ENCODE measurements at regions not wholly inside any gene's neighbourhood (a gene's known extent, or its start where the extent isn't known, plus 50 kb on each side); places are given as distances from the start of the nearest gene placed in this dataset.

DNA sequence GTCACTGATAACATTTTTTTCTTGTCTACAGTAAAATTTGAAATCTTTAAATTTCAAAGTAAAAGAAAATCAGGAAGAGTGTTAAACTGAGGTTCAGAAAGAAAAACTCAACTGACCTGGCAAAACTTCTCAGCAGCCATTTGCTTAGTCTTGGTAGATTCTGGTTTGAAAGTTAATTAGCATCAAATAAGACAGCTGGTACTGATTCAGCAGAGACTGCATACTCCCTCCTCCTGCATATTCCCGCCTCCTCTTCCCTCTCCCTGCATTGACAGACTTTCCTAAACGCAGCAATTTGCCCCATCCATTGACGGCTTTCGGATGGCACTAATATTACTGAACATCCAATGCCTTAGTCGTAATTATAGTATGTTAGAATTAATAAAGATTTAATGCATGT is 520.8 kb downstream of the FLRT2 start:
- H3K9me3 Mint-ChIP-seq = peaks cover 8% of the 10 kb centered on the region; the same call in 2 of the 3 replicates
- TF ChIP-seq STAT1 (IDR thresholded peaks at IDR 0.05; ENCODE audit: unreplicated experiment) = no peak
- TF ChIP-seq, protein P1, sequence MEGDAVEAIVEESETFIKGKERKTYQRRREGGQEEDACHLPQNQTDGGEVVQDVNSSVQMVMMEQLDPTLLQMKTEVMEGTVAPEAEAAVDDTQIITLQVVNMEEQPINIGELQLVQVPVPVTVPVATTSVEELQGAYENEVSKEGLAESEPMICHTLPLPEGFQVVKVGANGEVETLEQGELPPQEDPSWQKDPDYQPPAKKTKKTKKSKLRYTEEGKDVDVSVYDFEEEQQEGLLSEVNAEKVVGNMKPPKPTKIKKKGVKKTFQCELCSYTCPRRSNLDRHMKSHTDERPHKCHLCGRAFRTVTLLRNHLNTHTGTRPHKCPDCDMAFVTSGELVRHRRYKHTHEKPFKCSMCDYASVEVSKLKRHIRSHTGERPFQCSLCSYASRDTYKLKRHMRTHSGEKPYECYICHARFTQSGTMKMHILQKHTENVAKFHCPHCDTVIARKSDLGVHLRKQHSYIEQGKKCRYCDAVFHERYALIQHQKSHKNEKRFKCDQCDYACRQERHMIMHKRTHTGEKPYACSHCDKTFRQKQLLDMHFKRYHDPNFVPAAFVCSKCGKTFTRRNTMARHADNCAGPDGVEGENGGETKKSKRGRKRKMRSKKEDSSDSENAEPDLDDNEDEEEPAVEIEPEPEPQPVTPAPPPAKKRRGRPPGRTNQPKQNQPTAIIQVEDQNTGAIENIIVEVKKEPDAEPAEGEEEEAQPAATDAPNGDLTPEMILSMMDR (conservative IDR thresholded peaks at IDR 0.05; ENCODE audit: low read depth in 2 of 2) = no peak
- TF ChIP-seq ZNF331 (CRISPR knock-in tag; IDR thresholded peaks at IDR 0.05; ENCODE audit: low read depth) = no peak
- TF ChIP-seq POLR2AphosphoS5 (IDR thresholded peaks at IDR 0.05; ENCODE audit: low read depth) = no peak
- TF ChIP-seq CREB1 (CRISPR knock-in tag; IDR thresholded peaks at IDR 0.05; ENCODE audit: low read depth) = no peak
- no peak for TF ChIP-seq ZNF114 (CRISPR knock-in tag; IDR thresholded peaks at IDR 0.05)
- TF ChIP-seq EZH2phosphoT487 (IDR thresholded peaks at IDR 0.05; ENCODE audit: unreplicated experiment) = no peak
- TF ChIP-seq, protein P2, sequence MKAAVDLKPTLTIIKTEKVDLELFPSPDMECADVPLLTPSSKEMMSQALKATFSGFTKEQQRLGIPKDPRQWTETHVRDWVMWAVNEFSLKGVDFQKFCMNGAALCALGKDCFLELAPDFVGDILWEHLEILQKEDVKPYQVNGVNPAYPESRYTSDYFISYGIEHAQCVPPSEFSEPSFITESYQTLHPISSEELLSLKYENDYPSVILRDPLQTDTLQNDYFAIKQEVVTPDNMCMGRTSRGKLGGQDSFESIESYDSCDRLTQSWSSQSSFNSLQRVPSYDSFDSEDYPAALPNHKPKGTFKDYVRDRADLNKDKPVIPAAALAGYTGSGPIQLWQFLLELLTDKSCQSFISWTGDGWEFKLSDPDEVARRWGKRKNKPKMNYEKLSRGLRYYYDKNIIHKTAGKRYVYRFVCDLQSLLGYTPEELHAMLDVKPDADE (IDR thresholded peaks at IDR 0.05) = no peak
- TF ChIP-seq, protein P3, sequence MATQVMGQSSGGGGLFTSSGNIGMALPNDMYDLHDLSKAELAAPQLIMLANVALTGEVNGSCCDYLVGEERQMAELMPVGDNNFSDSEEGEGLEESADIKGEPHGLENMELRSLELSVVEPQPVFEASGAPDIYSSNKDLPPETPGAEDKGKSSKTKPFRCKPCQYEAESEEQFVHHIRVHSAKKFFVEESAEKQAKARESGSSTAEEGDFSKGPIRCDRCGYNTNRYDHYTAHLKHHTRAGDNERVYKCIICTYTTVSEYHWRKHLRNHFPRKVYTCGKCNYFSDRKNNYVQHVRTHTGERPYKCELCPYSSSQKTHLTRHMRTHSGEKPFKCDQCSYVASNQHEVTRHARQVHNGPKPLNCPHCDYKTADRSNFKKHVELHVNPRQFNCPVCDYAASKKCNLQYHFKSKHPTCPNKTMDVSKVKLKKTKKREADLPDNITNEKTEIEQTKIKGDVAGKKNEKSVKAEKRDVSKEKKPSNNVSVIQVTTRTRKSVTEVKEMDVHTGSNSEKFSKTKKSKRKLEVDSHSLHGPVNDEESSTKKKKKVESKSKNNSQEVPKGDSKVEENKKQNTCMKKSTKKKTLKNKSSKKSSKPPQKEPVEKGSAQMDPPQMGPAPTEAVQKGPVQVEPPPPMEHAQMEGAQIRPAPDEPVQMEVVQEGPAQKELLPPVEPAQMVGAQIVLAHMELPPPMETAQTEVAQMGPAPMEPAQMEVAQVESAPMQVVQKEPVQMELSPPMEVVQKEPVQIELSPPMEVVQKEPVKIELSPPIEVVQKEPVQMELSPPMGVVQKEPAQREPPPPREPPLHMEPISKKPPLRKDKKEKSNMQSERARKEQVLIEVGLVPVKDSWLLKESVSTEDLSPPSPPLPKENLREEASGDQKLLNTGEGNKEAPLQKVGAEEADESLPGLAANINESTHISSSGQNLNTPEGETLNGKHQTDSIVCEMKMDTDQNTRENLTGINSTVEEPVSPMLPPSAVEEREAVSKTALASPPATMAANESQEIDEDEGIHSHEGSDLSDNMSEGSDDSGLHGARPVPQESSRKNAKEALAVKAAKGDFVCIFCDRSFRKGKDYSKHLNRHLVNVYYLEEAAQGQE (IDR thresholded peaks at IDR 0.05; ENCODE audit: unreplicated experiment) = no peak
- TF ChIP-seq JUNB (IDR thresholded peaks at IDR 0.05; ENCODE audit: unreplicated experiment) = no peak
- TF ChIP-seq, protein P4, sequence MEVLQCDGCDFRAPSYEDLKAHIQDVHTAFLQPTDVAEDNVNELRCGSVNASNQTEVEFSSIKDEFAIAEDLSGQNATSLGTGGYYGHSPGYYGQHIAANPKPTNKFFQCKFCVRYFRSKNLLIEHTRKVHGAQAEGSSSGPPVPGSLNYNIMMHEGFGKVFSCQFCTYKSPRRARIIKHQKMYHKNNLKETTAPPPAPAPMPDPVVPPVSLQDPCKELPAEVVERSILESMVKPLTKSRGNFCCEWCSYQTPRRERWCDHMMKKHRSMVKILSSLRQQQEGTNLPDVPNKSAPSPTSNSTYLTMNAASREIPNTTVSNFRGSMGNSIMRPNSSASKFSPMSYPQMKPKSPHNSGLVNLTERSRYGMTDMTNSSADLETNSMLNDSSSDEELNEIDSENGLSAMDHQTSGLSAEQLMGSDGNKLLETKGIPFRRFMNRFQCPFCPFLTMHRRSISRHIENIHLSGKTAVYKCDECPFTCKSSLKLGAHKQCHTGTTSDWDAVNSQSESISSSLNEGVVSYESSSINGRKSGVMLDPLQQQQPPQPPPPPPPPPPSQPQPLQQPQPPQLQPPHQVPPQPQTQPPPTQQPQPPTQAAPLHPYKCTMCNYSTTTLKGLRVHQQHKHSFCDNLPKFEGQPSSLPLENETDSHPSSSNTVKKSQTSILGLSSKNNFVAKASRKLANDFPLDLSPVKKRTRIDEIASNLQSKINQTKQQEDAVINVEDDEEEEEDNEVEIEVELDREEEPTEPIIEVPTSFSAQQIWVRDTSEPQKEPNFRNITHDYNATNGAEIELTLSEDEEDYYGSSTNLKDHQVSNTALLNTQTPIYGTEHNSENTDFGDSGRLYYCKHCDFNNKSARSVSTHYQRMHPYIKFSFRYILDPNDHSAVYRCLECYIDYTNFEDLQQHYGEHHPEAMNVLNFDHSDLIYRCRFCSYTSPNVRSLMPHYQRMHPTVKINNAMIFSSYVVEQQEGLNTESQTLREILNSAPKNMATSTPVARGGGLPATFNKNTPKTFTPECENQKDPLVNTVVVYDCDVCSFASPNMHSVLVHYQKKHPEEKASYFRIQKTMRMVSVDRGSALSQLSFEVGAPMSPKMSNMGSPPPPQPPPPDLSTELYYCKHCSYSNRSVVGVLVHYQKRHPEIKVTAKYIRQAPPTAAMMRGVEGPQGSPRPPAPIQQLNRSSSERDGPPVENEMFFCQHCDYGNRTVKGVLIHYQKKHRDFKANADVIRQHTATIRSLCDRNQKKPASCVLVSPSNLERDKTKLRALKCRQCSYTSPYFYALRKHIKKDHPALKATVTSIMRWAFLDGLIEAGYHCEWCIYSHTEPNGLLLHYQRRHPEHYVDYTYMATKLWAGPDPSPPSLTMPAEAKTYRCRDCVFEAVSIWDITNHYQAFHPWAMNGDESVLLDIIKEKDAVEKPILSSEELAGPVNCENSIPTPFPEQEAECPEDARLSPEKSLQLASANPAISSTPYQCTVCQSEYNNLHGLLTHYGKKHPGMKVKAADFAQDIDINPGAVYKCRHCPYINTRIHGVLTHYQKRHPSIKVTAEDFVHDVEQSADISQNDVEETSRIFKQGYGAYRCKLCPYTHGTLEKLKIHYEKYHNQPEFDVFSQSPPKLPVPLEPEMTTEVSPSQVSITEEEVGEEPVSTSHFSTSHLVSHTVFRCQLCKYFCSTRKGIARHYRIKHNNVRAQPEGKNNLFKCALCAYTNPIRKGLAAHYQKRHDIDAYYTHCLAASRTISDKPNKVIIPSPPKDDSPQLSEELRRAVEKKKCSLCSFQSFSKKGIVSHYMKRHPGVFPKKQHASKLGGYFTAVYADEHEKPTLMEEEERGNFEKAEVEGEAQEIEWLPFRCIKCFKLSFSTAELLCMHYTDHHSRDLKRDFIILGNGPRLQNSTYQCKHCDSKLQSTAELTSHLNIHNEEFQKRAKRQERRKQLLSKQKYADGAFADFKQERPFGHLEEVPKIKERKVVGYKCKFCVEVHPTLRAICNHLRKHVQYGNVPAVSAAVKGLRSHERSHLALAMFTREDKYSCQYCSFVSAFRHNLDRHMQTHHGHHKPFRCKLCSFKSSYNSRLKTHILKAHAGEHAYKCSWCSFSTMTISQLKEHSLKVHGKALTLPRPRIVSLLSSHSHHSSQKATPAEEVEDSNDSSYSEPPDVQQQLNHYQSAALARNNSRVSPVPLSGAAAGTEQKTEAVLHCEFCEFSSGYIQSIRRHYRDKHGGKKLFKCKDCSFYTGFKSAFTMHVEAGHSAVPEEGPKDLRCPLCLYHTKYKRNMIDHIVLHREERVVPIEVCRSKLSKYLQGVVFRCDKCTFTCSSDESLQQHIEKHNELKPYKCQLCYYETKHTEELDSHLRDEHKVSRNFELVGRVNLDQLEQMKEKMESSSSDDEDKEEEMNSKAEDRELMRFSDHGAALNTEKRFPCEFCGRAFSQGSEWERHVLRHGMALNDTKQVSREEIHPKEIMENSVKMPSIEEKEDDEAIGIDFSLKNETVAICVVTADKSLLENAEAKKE (CRISPR knock-in tag; IDR thresholded peaks at IDR 0.05) = no peak
- TF ChIP-seq NANOG (IDR thresholded peaks at IDR 0.05; ENCODE audit: borderline replicate concordance) = no peak
- TF ChIP-seq EZH2 (IDR thresholded peaks at IDR 0.05; ENCODE audit: low read depth, unreplicated experiment) = no peak

More for the DNA sequence above, 520.8 kb downstream of the FLRT2 start:
- no peak overlapping the region for H3K4me3 Mint-ChIP-seq
- no peaks in the 10 kb centered on the region for H3K27me3 ChIP-seq (ENCODE audit: insufficient read depth)
- no peak overlapping the region for H3K27ac Mint-ChIP-seq
- DNase-seq (ENCODE audit: low spot score) = peak; percentile 18
- H3K4me2 ChIP-seq = no peak overlapping the region
- H3K4me1 ChIP-seq (ENCODE audit: insufficient read depth) = no peaks in the 10 kb centered on the region; the same call in 1 of the 2 replicates
- no peaks in the 10 kb centered on the region for H3K27me3 Mint-ChIP-seq (ENCODE audit: insufficient read depth, low read depth, poor library complexity)
- no peak overlapping the region for H3K27ac ChIP-seq (ENCODE audit: low read depth)
- H3K4me3 ChIP-seq = no peak overlapping the region
- no peaks in the 10 kb centered on the region for H3K79me2 ChIP-seq (replicated peaks; ENCODE audit: insufficient read depth)
- peak; percentile 31; the same call in 1 of the 3 replicates for ATAC-seq
- H3K36me3 ChIP-seq (ENCODE audit: insufficient read depth) = no peaks in the 10 kb centered on the region
- peaks cover 3% of the 10 kb centered on the region; the same call in 1 of the 3 replicates for H3K36me3 Mint-ChIP-seq (ENCODE audit: low read depth)
- peaks cover 7% of the 10 kb centered on the region for H3K9me2 ChIP-seq (ENCODE audit: insufficient read depth)
- peaks cover 6% of the 10 kb centered on the region; the same call in 2 of the 3 replicates for H3K4me1 Mint-ChIP-seq
- H2AFZ ChIP-seq = no peak overlapping the region
- no peaks in the 10 kb centered on the region for H3F3A ChIP-seq (replicated peaks; ENCODE audit: low read depth)
- H4K20me1 ChIP-seq (replicated peaks; ENCODE audit: insufficient read depth) = no peaks in the 10 kb centered on the region

Measured in GM23338 (cell line).